Neural cell (in vitro differentiated cells): ENCODE measurements at regions not wholly inside any gene's neighbourhood (a gene's known extent, or its start where the extent isn't known, plus 50 kb on each side); places are given as distances from the start of the nearest gene placed in this dataset.

ENCODE experiments used
- H2AFZ ChIP-seq: fragments of 200-600, 300-800 bp; sonication (generic), shearing (Covaris generic); 2 replicates; pipeline ENCODE4 v1.6.0; 2014; ENCODE audit warnings: low read depth, mild to moderate bottlenecking, antibody characterized with exemption, low read length, moderate library complexity
- H3F3A ChIP-seq: fragments of 200-600 bp; shearing (Covaris generic); 2 replicates; pipeline ENCODE4 v1.6.1; 2016; ENCODE audit warnings: mild to moderate bottlenecking, moderate library complexity, mixed read lengths, antibody characterized with exemption, low read length; ENCODE audit not compliant: insufficient read depth, poor library complexity, severe bottlenecking
- H3K27ac ChIP-seq: fragments of 200-600, 300-800 bp; sonication (generic), shearing (Covaris generic); 2 replicates; pipeline ENCODE4 v1.5.1; 2014; ENCODE audit warnings: mild to moderate bottlenecking, low read length, moderate library complexity
- H3K27me3 ChIP-seq: fragments of 300-800, 200-600 bp; sonication (generic), shearing (Covaris generic); 2 replicates; pipeline ENCODE4 v1.6.0; 2014; ENCODE audit warnings: mild to moderate bottlenecking, low read depth, low read length, moderate library complexity; ENCODE audit not compliant: insufficient read depth
- H3K36me3 ChIP-seq: fragments of 300-800, 200-600 bp; sonication (generic), shearing (Covaris generic); 2 replicates; pipeline ENCODE4 v1.5.1; 2014; ENCODE audit warnings: mild to moderate bottlenecking, antibody characterized with exemption, low read length, moderate library complexity; ENCODE audit not compliant: insufficient read depth
- H3K4me2 ChIP-seq: fragments of 300-800, 200-600 bp; sonication (generic), shearing (Covaris generic); 2 replicates; pipeline ENCODE4 v1.6.0; 2014; ENCODE audit warnings: mild to moderate bottlenecking, low read length
- H3K4me3 ChIP-seq: fragments of 300-800, 200-600 bp; sonication (generic), shearing (Covaris generic); 2 replicates; pipeline ENCODE4 v1.5.1; 2014; ENCODE audit warnings: mild to moderate bottlenecking, low read length, moderate library complexity
- H3K79me2 ChIP-seq: fragments of 200-600 bp; shearing (Covaris generic); replicated peaks from 2 replicates; pipeline ENCODE4 v1.6.0; 2014; ENCODE audit warnings: mild to moderate bottlenecking, low read length, moderate library complexity; ENCODE audit not compliant: insufficient read depth
- H3K9ac ChIP-seq: fragments of 300-800, 200-600 bp; sonication (generic), shearing (Covaris generic); 2 replicates; pipeline ENCODE4 v1.6.1; 2016; ENCODE audit warnings: mild to moderate bottlenecking, low read length, mixed read lengths
- H3K9me2 ChIP-seq: fragments of 200-600 bp; shearing (Covaris generic); 2 replicates; pipeline ENCODE4 v1.6.1; 2016; ENCODE audit warnings: mild to moderate bottlenecking, low read length, mixed read lengths; ENCODE audit not compliant: insufficient read depth
- H3K9me3 ChIP-seq: fragments of 200-600, 300-800 bp; sonication (generic), shearing (Covaris generic); 2 replicates; pipeline ENCODE4 v1.6.1; 2016; ENCODE audit warnings: mild to moderate bottlenecking, mixed run types, low read length, moderate library complexity, mixed read lengths
- H4K20me1 ChIP-seq: fragments of 200-600 bp; shearing (Covaris generic); 2 replicates; pipeline ENCODE4 v1.6.1; 2016; ENCODE audit warnings: mild to moderate bottlenecking, mixed run types; ENCODE audit not compliant: insufficient read depth
- CTCF ChIP-seq: fragments of 450-650 bp; IDR thresholded peaks from 2 replicates; pipeline ENCODE4 v1.5.1; 2014; ENCODE audit warnings: antibody characterized with exemption, mild to moderate bottlenecking, moderate library complexity; ENCODE audit not compliant: poor library complexity, severe bottlenecking
- EP300 ChIP-seq: fragments of 450-650 bp; conservative IDR thresholded peaks from 2 replicates; pipeline ENCODE4 v1.6.1; 2014; ENCODE audit warnings: antibody characterized with exemption, mild to moderate bottlenecking, moderate library complexity; ENCODE audit not compliant: poor library complexity, severe bottlenecking
- EZH2 ChIP-seq: fragments of 200-600, 300-800 bp; shearing (Covaris generic), sonication (generic); IDR thresholded peaks from 2 replicates; pipeline ENCODE4 v1.6.1; 2014; ENCODE audit warnings: antibody characterized with exemption, low read length, borderline replicate concordance, mild to moderate bottlenecking; ENCODE audit not compliant: insufficient read depth, poor library complexity, severe bottlenecking
- MXI1 ChIP-seq: fragments of 450-650 bp; conservative IDR thresholded peaks from 2 replicates; pipeline ENCODE4 v1.6.1; 2014; ENCODE audit warnings: antibody characterized with exemption, mild to moderate bottlenecking; ENCODE audit not compliant: poor library complexity, severe bottlenecking
- POLR2AphosphoS5 ChIP-seq: IDR thresholded peaks from 2 replicates; pipeline ENCODE4 v1.6.1; 2012
- RAD21 ChIP-seq: fragments of 450-650 bp; conservative IDR thresholded peaks from 2 replicates; pipeline ENCODE4 v1.6.1; 2014; ENCODE audit warnings: antibody characterized with exemption, mild to moderate bottlenecking, moderate library complexity
- REST ChIP-seq: IDR thresholded peaks from 2 replicates; pipeline ENCODE4 v1.6.1; 2012; ENCODE audit warnings: borderline replicate concordance
- SMC3 ChIP-seq: fragments of 450-650 bp; conservative IDR thresholded peaks from 2 replicates; pipeline ENCODE4 v1.6.1; 2014; ENCODE audit warnings: antibody characterized with exemption, mild to moderate bottlenecking, moderate library complexity; ENCODE audit not compliant: poor library complexity
- TAF1 ChIP-seq: IDR thresholded peaks from 2 replicates; pipeline ENCODE4 v1.6.1; 2012; ENCODE audit warnings: low read depth

GRCh38 chr2:238627899-238628298 is 201.2 kb downstream of the ASB1 start:
- Histone ChIP-seq H3K4me3 (no peak overlapping the region), H3K9me3 (no peaks in the 10 kb centered on the region), H3F3A (no peaks in the 10 kb centered on the region), H3K9me2 (no peaks in the 10 kb centered on the region), H3K9ac (no peak overlapping the region), H3K79me2 (no peaks in the 10 kb centered on the region), H3K27me3 (no peaks in the 10 kb centered on the region), H3K27ac (no peak overlapping the region), H4K20me1 (no peaks in the 10 kb centered on the region), H2AFZ (no peak overlapping the region), H3K4me2 (no peak overlapping the region), H3K36me3 (no peaks in the 10 kb centered on the region)
- TF ChIP-seq RAD21 = no peak
- TF ChIP-seq POLR2AphosphoS5 = no peak
- no peak for TF ChIP-seq REST
- TF ChIP-seq SMC3 = no peak
- TF ChIP-seq EP300 = no peak
- no peak for TF ChIP-seq CTCF
- TF ChIP-seq TAF1 = no peak
- no peak for TF ChIP-seq MXI1
- TF ChIP-seq EZH2 = no peak

GRCh38 chr2:238629064-238629463 is 202.3 kb downstream of the ASB1 start:
- no peak overlapping the region for H3K4me3 ChIP-seq
- H3K36me3 ChIP-seq = no peaks in the 10 kb centered on the region
- TF ChIP-seq CTCF = no peak
- TF ChIP-seq REST = no peak
- TF ChIP-seq EP300 = no peak
- TF ChIP-seq EZH2 = no peak
- no peak for TF ChIP-seq POLR2AphosphoS5
- no peak for TF ChIP-seq SMC3
- TF ChIP-seq TAF1 = no peak
- no peak for TF ChIP-seq MXI1
- TF ChIP-seq RAD21 = no peak
- no peaks in the 10 kb centered on the region for H3K9me2 ChIP-seq
- no peaks in the 10 kb centered on the region for H3F3A ChIP-seq
- H3K9ac ChIP-seq = no peak overlapping the region
- no peaks in the 10 kb centered on the region for H3K27me3 ChIP-seq
- no peaks in the 10 kb centered on the region for H3K9me3 ChIP-seq
- H4K20me1 ChIP-seq = no peaks in the 10 kb centered on the region
- H3K4me2 ChIP-seq = no peak overlapping the region
- H2AFZ ChIP-seq = no peak overlapping the region
- H3K79me2 ChIP-seq = no peaks in the 10 kb centered on the region
- H3K27ac ChIP-seq = no peak overlapping the region
